ENCODE measurements at regions not wholly inside any gene's neighbourhood (a gene's known extent, or its start where the extent isn't known, plus 50 kb on each side); places are given as distances from the start of the nearest gene placed in this dataset.

- TF ChIP-seq SPI1 (IDR thresholded peaks at IDR 0.05; ENCODE audit: borderline replicate concordance, low read depth) (no peak), POLR2AphosphoS5 (IDR thresholded peaks at IDR 0.05; ENCODE audit: low read depth) (no peak), REST (IDR thresholded peaks at IDR 0.05; ENCODE audit: insufficient replicate concordance, low read depth) (no peak), CTCF (IDR thresholded peaks at IDR 0.05; ENCODE audit: insufficient read depth, low read length) (no peak), GABPA (IDR thresholded peaks at IDR 0.05; ENCODE audit: low read depth) (no peak)
- H3K27me3 ChIP-seq (ENCODE audit: insufficient read depth, poor library complexity, severe bottlenecking), result no peaks in the 10 kb centered on the region
- DNase-seq (ENCODE audit: low read depth in 1 of 2, low spot score in 1 of 2), result no peak
- no peak overlapping the region for H3K4me3 ChIP-seq (replicated peaks; ENCODE audit: insufficient read depth, low read length)
- H3K27ac ChIP-seq (replicated peaks), result no peak overlapping the region
Measured at GRCh38 chrX:125006704-125007103, 313.0 kb upstream of the TEX13C start.

GRCh38 chrX:125012585-125012984 is 307.1 kb upstream of the TEX13C start:
- TF ChIP-seq SPI1 (IDR thresholded peaks at IDR 0.05; ENCODE audit: borderline replicate concordance, low read depth) (no peak), POLR2AphosphoS5 (IDR thresholded peaks at IDR 0.05; ENCODE audit: low read depth) (no peak), CTCF (IDR thresholded peaks at IDR 0.05; ENCODE audit: insufficient read depth, low read length) (no peak), REST (IDR thresholded peaks at IDR 0.05; ENCODE audit: insufficient replicate concordance, low read depth) (no peak), GABPA (IDR thresholded peaks at IDR 0.05; ENCODE audit: low read depth) (no peak)

DNA sequence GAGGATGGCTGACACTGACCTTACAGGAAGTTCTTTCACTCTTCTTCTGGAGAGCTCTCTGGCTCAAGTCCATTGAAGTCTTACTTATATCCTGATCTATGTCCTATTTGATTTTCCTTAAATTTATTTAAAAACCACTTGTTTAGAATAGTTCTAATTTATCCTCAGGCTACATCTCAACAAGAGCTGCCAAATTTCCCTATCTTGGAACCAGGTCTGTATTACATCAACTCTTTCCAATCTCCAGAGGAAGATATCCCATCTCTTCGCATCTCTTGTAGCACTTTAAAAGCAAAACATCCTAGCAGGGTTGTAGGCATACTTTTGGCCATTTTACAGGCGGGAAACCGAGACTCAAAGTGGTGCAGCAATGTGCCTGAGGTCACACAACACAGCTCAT is 290.5 kb upstream of the TEX13C start:
- H3K27me3 ChIP-seq (ENCODE audit: insufficient read depth, poor library complexity, severe bottlenecking), result no peaks in the 10 kb centered on the region
- H3K27ac ChIP-seq (replicated peaks), result no peak overlapping the region
- TF ChIP-seq REST (IDR thresholded peaks at IDR 0.05; ENCODE audit: insufficient replicate concordance, low read depth) (no peak), SPI1 (IDR thresholded peaks at IDR 0.05; ENCODE audit: borderline replicate concordance, low read depth) (no peak), CTCF (IDR thresholded peaks at IDR 0.05; ENCODE audit: insufficient read depth, low read length) (no peak), GABPA (IDR thresholded peaks at IDR 0.05; ENCODE audit: low read depth) (no peak), POLR2AphosphoS5 (IDR thresholded peaks at IDR 0.05; ENCODE audit: low read depth) (no peak)
- H3K4me3 ChIP-seq (replicated peaks; ENCODE audit: insufficient read depth, low read length), result no peak overlapping the region
- no peak for DNase-seq (ENCODE audit: low read depth in 1 of 2, low spot score in 1 of 2)

More at GRCh38 chrX:125012585-125012984, 307.1 kb upstream of the TEX13C start:
- H3K27ac ChIP-seq (replicated peaks), result no peak overlapping the region
- H3K27me3 ChIP-seq (ENCODE audit: insufficient read depth, poor library complexity, severe bottlenecking), result no peaks in the 10 kb centered on the region
- no peak overlapping the region for H3K4me3 ChIP-seq (replicated peaks; ENCODE audit: insufficient read depth, low read length)
- DNase-seq (ENCODE audit: low read depth in 1 of 2, low spot score in 1 of 2), result no peak

All from HL-60 (cell line).